Activated naive CD8-positive, alpha-beta T cell treated with anti-CD3 and anti-CD28 coated beads for 36 hours (primary cell): ENCODE measurements at regions not wholly inside any gene's neighbourhood (a gene's known extent, or its start where the extent isn't known, plus 50 kb on each side); places are given as distances from the start of the nearest gene placed in this dataset.

Source experiments
- DNase-seq: peaks from one replicate; pipeline ENCODE4 v3.0.0; 2021
- H3K27ac Mint-ChIP-seq: one replicate; pipeline ENCODE4 v1.8.0; 2022; ENCODE audit warnings: mild to moderate bottlenecking, moderate library complexity, mixed read lengths
- H3K27me3 Mint-ChIP-seq: one replicate; pipeline ENCODE4 v1.8.0; 2022; ENCODE audit warnings: mild to moderate bottlenecking, mixed read lengths
- H3K36me3 Mint-ChIP-seq: one replicate; pipeline ENCODE4 v1.8.0; 2021; ENCODE audit warnings: mild to moderate bottlenecking, mixed read lengths
- H3K4me1 Mint-ChIP-seq: one replicate; pipeline ENCODE4 v1.8.0; 2021; ENCODE audit warnings: mixed read lengths
- H3K4me3 Mint-ChIP-seq: one replicate; pipeline ENCODE4 v1.8.0; 2022; ENCODE audit warnings: mild to moderate bottlenecking, moderate library complexity, mixed read lengths
- H3K9me3 Mint-ChIP-seq: one replicate; pipeline ENCODE4 v1.8.0; 2022; ENCODE audit warnings: mixed read lengths

GRCh38 chr1:65049941-65050713, 83.8 kb upstream of the JAK1 start:
- peak overlapping the region; percentile 25 for H3K27ac Mint-ChIP-seq
- H3K4me1 Mint-ChIP-seq = peaks cover 32% of the 10 kb centered on the region
- no peaks in the 10 kb centered on the region for H3K9me3 Mint-ChIP-seq
- H3K36me3 Mint-ChIP-seq = peaks cover 9% of the 10 kb centered on the region
- peak overlapping the region; percentile 23 for H3K4me3 Mint-ChIP-seq
- H3K27me3 Mint-ChIP-seq = no peaks in the 10 kb centered on the region
- DNase-seq = no peak

DNA sequence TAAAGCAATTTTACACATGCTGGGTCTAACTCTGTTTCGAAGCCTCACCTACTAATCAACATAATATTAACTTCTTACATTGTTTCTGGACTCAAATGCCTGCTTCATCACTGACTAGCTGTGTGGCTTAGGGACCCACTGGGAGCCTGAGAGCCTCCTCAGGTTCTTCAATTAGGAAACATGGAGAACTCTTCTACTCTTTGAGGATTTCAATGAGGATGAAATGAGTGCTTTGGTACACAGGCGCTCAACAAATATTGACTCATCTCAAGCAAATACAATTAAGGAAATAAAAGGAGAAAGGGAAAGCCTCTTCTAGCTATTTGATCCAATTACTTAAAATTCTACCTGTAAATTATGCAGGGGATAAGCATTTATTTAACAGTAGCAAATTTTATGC, 84.4 kb upstream of the JAK1 start:
- Mint-ChIP-seq H3K27me3 (no peaks in the 10 kb centered on the region), H3K4me3 (no peak overlapping the region), H3K4me1 (peaks cover 29% of the 10 kb centered on the region), H3K36me3 (peaks cover 9% of the 10 kb centered on the region), H3K9me3 (no peaks in the 10 kb centered on the region), H3K27ac (no peak overlapping the region)
- no peak for DNase-seq

- H3K36me3 Mint-ChIP-seq = peaks cover 9% of the 10 kb centered on the region
- H3K27ac Mint-ChIP-seq = peak overlapping the region; percentile 32
Measured at GRCh38 chr1:65054481-65054880, 88.1 kb upstream of the JAK1 start.

DNA sequence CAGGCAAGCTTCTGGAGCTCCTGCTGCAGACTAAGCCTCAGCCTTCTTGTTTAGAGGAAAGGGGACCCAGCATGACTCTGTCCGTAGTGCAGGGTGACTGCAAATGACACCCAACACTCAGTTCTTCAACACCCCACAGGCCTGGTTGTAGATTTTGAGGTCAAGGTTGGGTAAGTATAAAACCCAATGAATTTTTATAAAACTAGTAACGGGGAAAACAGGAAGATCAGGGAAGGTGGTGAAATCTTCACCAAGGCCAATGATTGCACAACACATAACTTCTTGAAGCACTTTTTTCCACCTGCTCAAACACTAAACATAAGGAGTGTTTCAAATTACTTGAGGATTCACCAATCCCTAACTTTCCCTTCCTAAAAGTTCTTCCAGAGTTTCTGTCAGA, 89.4 kb upstream of the JAK1 start:
- Mint-ChIP-seq H3K9me3 (no peaks in the 10 kb centered on the region), H3K27ac (no peak overlapping the region), H3K4me1 (peaks cover 32% of the 10 kb centered on the region), H3K4me3 (no peak overlapping the region), H3K36me3 (peaks cover 8% of the 10 kb centered on the region), H3K27me3 (no peaks in the 10 kb centered on the region)
- no peak for DNase-seq

More at GRCh38 chr1:65054481-65054880, 88.1 kb upstream of the JAK1 start:
- no peaks in the 10 kb centered on the region for H3K9me3 Mint-ChIP-seq
- no peak for DNase-seq
- no peak overlapping the region for H3K4me3 Mint-ChIP-seq
- H3K4me1 Mint-ChIP-seq = peaks cover 35% of the 10 kb centered on the region
- H3K27me3 Mint-ChIP-seq = no peaks in the 10 kb centered on the region

DNA sequence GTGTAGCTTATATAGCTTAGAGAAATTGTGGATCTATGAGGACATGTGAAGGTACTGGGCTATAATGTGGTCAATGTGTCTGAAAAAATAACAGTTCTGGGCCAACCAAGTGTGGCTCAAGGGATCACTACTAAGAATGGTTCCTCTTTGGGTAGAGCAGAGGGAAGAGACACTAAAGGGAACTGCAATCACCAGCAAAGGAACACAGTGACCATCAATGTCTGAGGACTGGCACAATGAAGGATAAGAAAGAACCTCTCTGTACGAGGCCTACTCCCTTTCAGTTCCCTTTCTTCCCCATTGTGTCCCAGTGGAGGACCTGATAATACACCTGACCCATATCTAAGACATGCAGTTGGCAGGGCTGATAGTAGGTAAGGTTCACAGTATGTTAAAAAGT, 89.9 kb upstream of the JAK1 start:
- H3K9me3 Mint-ChIP-seq = no peaks in the 10 kb centered on the region
- no peak for DNase-seq
- peaks cover 8% of the 10 kb centered on the region for H3K36me3 Mint-ChIP-seq
- H3K27me3 Mint-ChIP-seq = no peaks in the 10 kb centered on the region
- H3K27ac Mint-ChIP-seq = no peak overlapping the region
- H3K4me3 Mint-ChIP-seq = no peak overlapping the region
- peaks cover 28% of the 10 kb centered on the region for H3K4me1 Mint-ChIP-seq

GRCh38 chr1:65056866-65057265, 90.5 kb upstream of the JAK1 start:
- H3K4me1 Mint-ChIP-seq = peaks cover 29% of the 10 kb centered on the region
- H3K9me3 Mint-ChIP-seq = no peaks in the 10 kb centered on the region
- H3K36me3 Mint-ChIP-seq = peaks cover 8% of the 10 kb centered on the region
- H3K27ac Mint-ChIP-seq = no peak overlapping the region
- no peak overlapping the region for H3K4me3 Mint-ChIP-seq
- no peaks in the 10 kb centered on the region for H3K27me3 Mint-ChIP-seq
- no peak for DNase-seq

DNA sequence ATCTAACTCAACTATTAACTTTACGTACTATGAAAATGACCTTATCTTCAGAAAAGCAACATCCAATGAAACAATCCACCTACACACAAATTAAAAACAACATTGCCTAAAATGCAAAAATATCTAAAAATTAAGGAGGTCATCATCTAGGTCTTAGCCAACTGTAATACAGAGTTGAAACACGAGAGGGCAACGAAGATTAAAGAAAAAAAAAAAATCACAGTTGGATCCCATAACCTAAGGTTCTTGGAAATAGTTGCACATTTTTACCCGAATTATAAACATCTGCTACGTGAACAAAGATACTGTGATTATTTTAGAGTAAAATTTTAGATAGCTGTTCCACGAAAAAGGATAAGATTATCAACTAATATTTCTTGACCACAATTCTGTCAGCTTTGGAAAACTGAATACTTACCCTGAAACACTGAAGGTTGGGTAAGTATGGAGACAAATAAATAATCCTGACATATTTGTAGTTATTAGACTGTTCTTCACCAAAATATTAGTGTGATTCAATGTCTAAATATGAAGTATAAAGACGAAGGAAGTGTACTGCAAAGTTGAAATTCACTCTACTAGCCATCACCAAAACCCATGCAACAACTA, 88.0 kb upstream of the AK4 start:
- H3K36me3 Mint-ChIP-seq = peaks cover 5% of the 10 kb centered on the region
- peak overlapping the region; percentile 43 for H3K27ac Mint-ChIP-seq
- no peaks in the 10 kb centered on the region for H3K9me3 Mint-ChIP-seq
- no peak overlapping the region for H3K4me3 Mint-ChIP-seq
- DNase-seq = no peak
- peaks cover 49% of the 10 kb centered on the region for H3K4me1 Mint-ChIP-seq
- no peaks in the 10 kb centered on the region for H3K27me3 Mint-ChIP-seq

- peaks cover 2% of the 10 kb centered on the region for H3K36me3 Mint-ChIP-seq
- peaks cover 57% of the 10 kb centered on the region for H3K4me1 Mint-ChIP-seq
- H3K27me3 Mint-ChIP-seq = no peaks in the 10 kb centered on the region
- no peak overlapping the region for H3K4me3 Mint-ChIP-seq
- no peak overlapping the region for H3K27ac Mint-ChIP-seq
- H3K9me3 Mint-ChIP-seq = no peaks in the 10 kb centered on the region
- DNase-seq = no peak
Measured at GRCh38 chr1:65062339-65062738, 85.7 kb upstream of the AK4 start.

DNA sequence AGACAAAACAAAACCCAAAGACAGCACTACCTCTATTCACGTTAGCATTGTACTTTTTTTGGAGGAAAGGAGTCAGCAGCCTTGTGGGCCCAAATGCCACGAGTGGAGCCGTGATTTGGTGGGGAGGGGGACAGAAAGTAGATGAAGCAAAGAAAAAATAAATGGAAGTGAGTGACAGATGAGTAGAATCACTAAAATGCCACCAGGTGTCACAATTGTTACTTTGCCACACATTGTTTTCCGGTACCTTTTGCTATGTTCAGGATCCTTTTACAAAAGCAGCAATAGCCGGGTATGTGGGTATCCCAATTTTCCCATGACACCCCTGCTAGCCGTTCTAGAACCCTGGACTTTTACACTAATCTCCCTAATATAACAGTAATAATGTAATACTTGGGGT, 85.0 kb upstream of the AK4 start:
- H3K4me1 Mint-ChIP-seq = peaks cover 54% of the 10 kb centered on the region
- DNase-seq = no peak
- peaks cover 2% of the 10 kb centered on the region for H3K36me3 Mint-ChIP-seq
- no peak overlapping the region for H3K27ac Mint-ChIP-seq
- H3K9me3 Mint-ChIP-seq = no peaks in the 10 kb centered on the region
- no peaks in the 10 kb centered on the region for H3K27me3 Mint-ChIP-seq
- no peak overlapping the region for H3K4me3 Mint-ChIP-seq

GRCh38 chr1:65064981-65065380, 83.0 kb upstream of the AK4 start:
- DNase-seq = no peak
- Mint-ChIP-seq H3K4me1 (peaks cover 54% of the 10 kb centered on the region), H3K4me3 (peak overlapping the region; percentile 92), H3K27ac (no peak overlapping the region), H3K36me3 (no peaks in the 10 kb centered on the region), H3K27me3 (no peaks in the 10 kb centered on the region), H3K9me3 (no peaks in the 10 kb centered on the region)

- Mint-ChIP-seq H3K9me3 (no peaks in the 10 kb centered on the region), H3K36me3 (no peaks in the 10 kb centered on the region), H3K27ac (peak overlapping the region; percentile 56), H3K4me1 (peaks cover 59% of the 10 kb centered on the region), H3K27me3 (no peaks in the 10 kb centered on the region), H3K4me3 (peak overlapping the region; percentile 92)
- DNase-seq = no peak
Measured at GRCh38 chr1:65065524-65066418, 82.2 kb upstream of the AK4 start.

DNA sequence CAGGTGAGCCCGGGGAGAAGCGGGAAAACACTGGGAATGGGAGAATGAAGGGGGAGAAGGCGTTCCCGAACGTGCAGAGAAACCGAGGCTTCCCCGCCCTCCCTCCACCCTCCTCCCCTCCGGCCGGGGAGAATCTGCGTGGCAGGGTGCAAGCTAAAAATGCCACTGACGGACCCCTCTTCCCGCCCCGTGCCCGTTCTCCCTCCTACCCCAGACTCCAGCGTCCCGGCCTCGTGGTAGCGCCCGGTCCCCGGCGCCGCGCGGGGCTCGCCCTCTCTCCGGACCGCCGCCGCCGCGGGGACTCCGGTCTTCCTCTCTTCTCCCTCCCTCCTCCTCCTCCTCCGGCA, 81.6 kb upstream of the AK4 start:
- Mint-ChIP-seq H3K27ac (peak overlapping the region; percentile 84), H3K27me3 (no peaks in the 10 kb centered on the region), H3K36me3 (no peaks in the 10 kb centered on the region), H3K9me3 (no peaks in the 10 kb centered on the region), H3K4me3 (peak overlapping the region; percentile 92), H3K4me1 (peaks cover 62% of the 10 kb centered on the region)
- DNase-seq = no peak

DNA sequence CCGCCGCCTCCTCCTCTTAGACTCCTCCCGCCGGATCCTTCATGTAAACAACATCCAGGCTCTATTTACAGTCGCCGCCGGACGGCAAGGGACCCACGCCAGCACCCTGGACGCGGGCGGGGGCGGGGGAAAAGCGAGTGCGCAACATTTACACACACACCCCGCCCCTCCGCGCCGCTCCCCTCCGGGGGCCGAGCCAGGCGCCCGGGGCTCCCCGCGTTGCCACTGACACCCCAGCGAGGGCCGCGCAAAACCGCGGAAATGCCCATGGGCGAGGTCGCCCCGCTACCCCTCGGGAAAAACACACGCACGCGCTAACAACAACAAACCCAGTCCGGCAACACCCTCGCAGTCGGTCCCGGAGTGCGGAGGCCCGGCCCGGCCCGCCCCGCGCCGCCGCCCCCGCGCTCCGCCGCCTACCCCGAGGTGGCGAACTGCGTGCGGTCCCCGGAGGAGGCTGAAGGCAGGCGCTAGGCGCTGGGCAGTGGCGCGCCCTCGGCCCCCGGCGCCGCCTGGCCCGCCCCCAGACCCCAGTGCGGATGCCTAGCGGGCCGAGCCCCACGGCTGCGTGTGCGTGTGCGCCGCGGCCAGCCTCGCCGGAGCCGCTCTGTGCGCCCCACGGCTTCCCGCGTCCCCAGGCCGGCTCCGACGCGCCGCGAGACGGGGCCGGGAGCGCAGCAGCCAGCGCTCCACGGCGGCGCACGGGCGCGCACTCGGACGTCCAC, 81.1 kb upstream of the AK4 start:
- H3K27me3 Mint-ChIP-seq = no peaks in the 10 kb centered on the region
- peak overlapping the region; percentile 92 for H3K4me3 Mint-ChIP-seq
- DNase-seq = peak; percentile 72
- no peaks in the 10 kb centered on the region for H3K36me3 Mint-ChIP-seq
- H3K9me3 Mint-ChIP-seq = no peaks in the 10 kb centered on the region
- H3K4me1 Mint-ChIP-seq = peaks cover 58% of the 10 kb centered on the region
- peak overlapping the region; percentile 84 for H3K27ac Mint-ChIP-seq

- Mint-ChIP-seq H3K27me3 (no peaks in the 10 kb centered on the region), H3K4me1 (peaks cover 51% of the 10 kb centered on the region), H3K9me3 (no peaks in the 10 kb centered on the region), H3K36me3 (no peaks in the 10 kb centered on the region), H3K27ac (peak overlapping the region; percentile 98), H3K4me3 (peak overlapping the region; percentile 91)
- peak; percentile 51 for DNase-seq
Measured at GRCh38 chr1:65067491-65068201, 80.4 kb upstream of the AK4 start.
